Neural cell (in vitro differentiated cells): ENCODE measurements at regions not wholly inside any gene's neighbourhood (a gene's known extent, or its start where the extent isn't known, plus 50 kb on each side); places are given as distances from the start of the nearest gene placed in this dataset.

Experiments
- H2AFZ ChIP-seq: fragments of 200-600, 300-800 bp; sonication (generic), shearing (Covaris generic); 2 replicates; pipeline ENCODE4 v1.6.0; 2014; ENCODE audit warnings: low read depth, mild to moderate bottlenecking, antibody characterized with exemption, low read length, moderate library complexity
- H3F3A ChIP-seq: fragments of 200-600 bp; shearing (Covaris generic); 2 replicates; pipeline ENCODE4 v1.6.1; 2016; ENCODE audit warnings: mild to moderate bottlenecking, moderate library complexity, mixed read lengths, antibody characterized with exemption, low read length; ENCODE audit not compliant: insufficient read depth, poor library complexity, severe bottlenecking
- H3K27ac ChIP-seq: fragments of 200-600, 300-800 bp; sonication (generic), shearing (Covaris generic); 2 replicates; pipeline ENCODE4 v1.5.1; 2014; ENCODE audit warnings: mild to moderate bottlenecking, low read length, moderate library complexity
- H3K27me3 ChIP-seq: fragments of 300-800, 200-600 bp; sonication (generic), shearing (Covaris generic); 2 replicates; pipeline ENCODE4 v1.6.0; 2014; ENCODE audit warnings: mild to moderate bottlenecking, low read depth, low read length, moderate library complexity; ENCODE audit not compliant: insufficient read depth
- H3K36me3 ChIP-seq: fragments of 300-800, 200-600 bp; sonication (generic), shearing (Covaris generic); 2 replicates; pipeline ENCODE4 v1.5.1; 2014; ENCODE audit warnings: mild to moderate bottlenecking, antibody characterized with exemption, low read length, moderate library complexity; ENCODE audit not compliant: insufficient read depth
- H3K4me2 ChIP-seq: fragments of 300-800, 200-600 bp; sonication (generic), shearing (Covaris generic); 2 replicates; pipeline ENCODE4 v1.6.0; 2014; ENCODE audit warnings: mild to moderate bottlenecking, low read length
- H3K4me3 ChIP-seq: fragments of 300-800, 200-600 bp; sonication (generic), shearing (Covaris generic); 2 replicates; pipeline ENCODE4 v1.5.1; 2014; ENCODE audit warnings: mild to moderate bottlenecking, low read length, moderate library complexity
- H3K79me2 ChIP-seq: fragments of 200-600 bp; shearing (Covaris generic); replicated peaks from 2 replicates; pipeline ENCODE4 v1.6.0; 2014; ENCODE audit warnings: mild to moderate bottlenecking, low read length, moderate library complexity; ENCODE audit not compliant: insufficient read depth
- H3K9ac ChIP-seq: fragments of 300-800, 200-600 bp; sonication (generic), shearing (Covaris generic); 2 replicates; pipeline ENCODE4 v1.6.1; 2016; ENCODE audit warnings: mild to moderate bottlenecking, low read length, mixed read lengths
- H3K9me2 ChIP-seq: fragments of 200-600 bp; shearing (Covaris generic); 2 replicates; pipeline ENCODE4 v1.6.1; 2016; ENCODE audit warnings: mild to moderate bottlenecking, low read length, mixed read lengths; ENCODE audit not compliant: insufficient read depth
- H3K9me3 ChIP-seq: fragments of 200-600, 300-800 bp; sonication (generic), shearing (Covaris generic); 2 replicates; pipeline ENCODE4 v1.6.1; 2016; ENCODE audit warnings: mild to moderate bottlenecking, mixed run types, low read length, moderate library complexity, mixed read lengths
- H4K20me1 ChIP-seq: fragments of 200-600 bp; shearing (Covaris generic); 2 replicates; pipeline ENCODE4 v1.6.1; 2016; ENCODE audit warnings: mild to moderate bottlenecking, mixed run types; ENCODE audit not compliant: insufficient read depth
- CTCF ChIP-seq: fragments of 450-650 bp; IDR thresholded peaks from 2 replicates; pipeline ENCODE4 v1.5.1; 2014; ENCODE audit warnings: antibody characterized with exemption, mild to moderate bottlenecking, moderate library complexity; ENCODE audit not compliant: poor library complexity, severe bottlenecking
- EP300 ChIP-seq: fragments of 450-650 bp; conservative IDR thresholded peaks from 2 replicates; pipeline ENCODE4 v1.6.1; 2014; ENCODE audit warnings: antibody characterized with exemption, mild to moderate bottlenecking, moderate library complexity; ENCODE audit not compliant: poor library complexity, severe bottlenecking
- EZH2 ChIP-seq: fragments of 200-600, 300-800 bp; shearing (Covaris generic), sonication (generic); IDR thresholded peaks from 2 replicates; pipeline ENCODE4 v1.6.1; 2014; ENCODE audit warnings: antibody characterized with exemption, low read length, borderline replicate concordance, mild to moderate bottlenecking; ENCODE audit not compliant: insufficient read depth, poor library complexity, severe bottlenecking
- MXI1 ChIP-seq: fragments of 450-650 bp; conservative IDR thresholded peaks from 2 replicates; pipeline ENCODE4 v1.6.1; 2014; ENCODE audit warnings: antibody characterized with exemption, mild to moderate bottlenecking; ENCODE audit not compliant: poor library complexity, severe bottlenecking
- POLR2AphosphoS5 ChIP-seq: IDR thresholded peaks from 2 replicates; pipeline ENCODE4 v1.6.1; 2012
- RAD21 ChIP-seq: fragments of 450-650 bp; conservative IDR thresholded peaks from 2 replicates; pipeline ENCODE4 v1.6.1; 2014; ENCODE audit warnings: antibody characterized with exemption, mild to moderate bottlenecking, moderate library complexity
- REST ChIP-seq: IDR thresholded peaks from 2 replicates; pipeline ENCODE4 v1.6.1; 2012; ENCODE audit warnings: borderline replicate concordance
- SMC3 ChIP-seq: fragments of 450-650 bp; conservative IDR thresholded peaks from 2 replicates; pipeline ENCODE4 v1.6.1; 2014; ENCODE audit warnings: antibody characterized with exemption, mild to moderate bottlenecking, moderate library complexity; ENCODE audit not compliant: poor library complexity
- TAF1 ChIP-seq: IDR thresholded peaks from 2 replicates; pipeline ENCODE4 v1.6.1; 2012; ENCODE audit warnings: low read depth

- Histone ChIP-seq H3K27me3 (no peaks in the 10 kb centered on the region), H3K9me2 (no peaks in the 10 kb centered on the region), H3K36me3 (no peaks in the 10 kb centered on the region), H3K27ac (no peak overlapping the region), H3K9me3 (no peaks in the 10 kb centered on the region), H3K9ac (no peak overlapping the region), H3K4me3 (no peak overlapping the region), H3K4me2 (no peak overlapping the region), H4K20me1 (no peaks in the 10 kb centered on the region), H2AFZ (no peak overlapping the region), H3K79me2 (no peaks in the 10 kb centered on the region), H3F3A (no peaks in the 10 kb centered on the region)
- TF ChIP-seq MXI1 (no peak), REST (no peak), EP300 (no peak), EZH2 (no peak), CTCF (no peak), POLR2AphosphoS5 (no peak), SMC3 (no peak), TAF1 (no peak), RAD21 (no peak)
Observed at GRCh38 chr17:71158437-71158836, 962.4 kb upstream of the SOX9 start.

GRCh38 chr17:71163121-71163812, 957.6 kb upstream of the SOX9 start:
- Histone ChIP-seq H3K27me3 (no peaks in the 10 kb centered on the region), H3K36me3 (no peaks in the 10 kb centered on the region), H3K79me2 (no peaks in the 10 kb centered on the region), H3K9me3 (no peaks in the 10 kb centered on the region), H3K9ac (no peak overlapping the region), H4K20me1 (no peaks in the 10 kb centered on the region), H3K27ac (peak overlapping the region; percentile 79), H3K9me2 (no peaks in the 10 kb centered on the region), H2AFZ (no peak overlapping the region), H3K4me2 (no peak overlapping the region), H3F3A (peaks cover 4% of the 10 kb centered on the region), H3K4me3 (no peak overlapping the region)
- TF ChIP-seq RAD21 = no peak
- TF ChIP-seq TAF1 = no peak
- no peak for TF ChIP-seq MXI1
- TF ChIP-seq SMC3 = no peak
- TF ChIP-seq CTCF = no peak
- no peak for TF ChIP-seq EP300
